ENCODE measurements at regions not wholly inside any gene's neighbourhood (a gene's known extent, or its start where the extent isn't known, plus 50 kb on each side); places are given as distances from the start of the nearest gene placed in this dataset.

GRCh38 chr1:222037720-222038119 lies 295.8 kb upstream of the DUSP10 start:
- DNase-seq (ENCODE audit: low spot score), result no peak
- no peaks in the 10 kb centered on the region for H3K36me3 Mint-ChIP-seq (ENCODE audit: low read depth)
- no peak for TF ChIP-seq CTCF (IDR thresholded peaks at IDR 0.05)
- peaks cover 9% of the 10 kb centered on the region for H3K27me3 Mint-ChIP-seq (ENCODE audit: low read depth)
- H3K4me3 Mint-ChIP-seq (ENCODE audit: unreplicated experiment), result no peak overlapping the region
- H3K27ac Mint-ChIP-seq (ENCODE audit: unreplicated experiment), result no peak overlapping the region
- H3K9me3 Mint-ChIP-seq (ENCODE audit: low read depth), result peaks cover 3% of the 10 kb centered on the region
- H3K4me1 Mint-ChIP-seq (ENCODE audit: low read depth), result no peaks in the 10 kb centered on the region

GRCh38 chr1:222034790-222035189 lies 292.9 kb upstream of the DUSP10 start:
- Mint-ChIP-seq H3K4me3 (ENCODE audit: unreplicated experiment) (no peak overlapping the region), H3K9me3 (ENCODE audit: low read depth) (peaks cover 3% of the 10 kb centered on the region)
- no peak for DNase-seq (ENCODE audit: low spot score)

GRCh38 chr1:222033450-222033849 lies 291.6 kb upstream of the DUSP10 start:
- Mint-ChIP-seq H3K27me3 (ENCODE audit: low read depth) (peaks cover 21% of the 10 kb centered on the region), H3K9me3 (ENCODE audit: low read depth) (peaks cover 3% of the 10 kb centered on the region), H3K4me3 (ENCODE audit: unreplicated experiment) (no peak overlapping the region), H3K27ac (ENCODE audit: unreplicated experiment) (no peak overlapping the region), H3K36me3 (ENCODE audit: low read depth) (no peaks in the 10 kb centered on the region), H3K4me1 (ENCODE audit: low read depth) (no peaks in the 10 kb centered on the region)
- DNase-seq (ENCODE audit: low spot score), result no peak
- TF ChIP-seq CTCF (IDR thresholded peaks at IDR 0.05), result no peak

More at GRCh38 chr1:222034790-222035189, 292.9 kb upstream of the DUSP10 start:
- Mint-ChIP-seq H3K4me1 (ENCODE audit: low read depth) (no peaks in the 10 kb centered on the region), H3K27ac (ENCODE audit: unreplicated experiment) (no peak overlapping the region), H3K27me3 (ENCODE audit: low read depth) (peaks cover 18% of the 10 kb centered on the region), H3K36me3 (ENCODE audit: low read depth) (no peaks in the 10 kb centered on the region)
- TF ChIP-seq CTCF (IDR thresholded peaks at IDR 0.05), result no peak

- no peaks in the 10 kb centered on the region for H3K36me3 Mint-ChIP-seq (ENCODE audit: low read depth)
- no peak overlapping the region for H3K27ac Mint-ChIP-seq (ENCODE audit: unreplicated experiment)
- TF ChIP-seq CTCF (IDR thresholded peaks at IDR 0.05), result no peak
- H3K27me3 Mint-ChIP-seq (ENCODE audit: low read depth), result peaks cover 21% of the 10 kb centered on the region
- no peaks in the 10 kb centered on the region for H3K4me1 Mint-ChIP-seq (ENCODE audit: low read depth)
- no peak overlapping the region for H3K4me3 Mint-ChIP-seq (ENCODE audit: unreplicated experiment)
- DNase-seq (ENCODE audit: low spot score), result no peak
- H3K9me3 Mint-ChIP-seq (ENCODE audit: low read depth), result peaks cover 3% of the 10 kb centered on the region
These were observed 289.4 kb upstream of the DUSP10 start for GRCh38 chr1:222031318-222031717.

- Mint-ChIP-seq H3K4me1 (ENCODE audit: low read depth) (no peaks in the 10 kb centered on the region), H3K27ac (ENCODE audit: unreplicated experiment) (no peak overlapping the region), H3K4me3 (ENCODE audit: unreplicated experiment) (no peak overlapping the region), H3K36me3 (ENCODE audit: low read depth) (no peaks in the 10 kb centered on the region), H3K9me3 (ENCODE audit: low read depth) (no peaks in the 10 kb centered on the region), H3K27me3 (ENCODE audit: low read depth) (peaks cover 35% of the 10 kb centered on the region)
- TF ChIP-seq CTCF (IDR thresholded peaks at IDR 0.05), result no peak
- no peak for DNase-seq (ENCODE audit: low spot score)
These were observed 286.8 kb upstream of the DUSP10 start for GRCh38 chr1:222028676-222029075.

Data from chondrocyte (in vitro differentiated cells).